HG02763 (cell line): ENCODE measurements at regions not wholly inside any gene's neighbourhood (a gene's known extent, or its start where the extent isn't known, plus 50 kb on each side); places are given as distances from the start of the nearest gene placed in this dataset.
"Not testable (repeated sequence)": the region's sequence is repeated elsewhere in the genome, so short reads cannot be mapped to it uniquely, and the experiment has no call there.

ENCODE experiments used
- ATAC-seq: cut with Tn5 transposase; IDR thresholded peaks from one replicate; pipeline ENCODE4 v1.9.1; 2021; ENCODE audit warnings: mild to moderate bottlenecking, moderate library complexity; ENCODE audit not compliant: unreplicated experiment

DNA sequence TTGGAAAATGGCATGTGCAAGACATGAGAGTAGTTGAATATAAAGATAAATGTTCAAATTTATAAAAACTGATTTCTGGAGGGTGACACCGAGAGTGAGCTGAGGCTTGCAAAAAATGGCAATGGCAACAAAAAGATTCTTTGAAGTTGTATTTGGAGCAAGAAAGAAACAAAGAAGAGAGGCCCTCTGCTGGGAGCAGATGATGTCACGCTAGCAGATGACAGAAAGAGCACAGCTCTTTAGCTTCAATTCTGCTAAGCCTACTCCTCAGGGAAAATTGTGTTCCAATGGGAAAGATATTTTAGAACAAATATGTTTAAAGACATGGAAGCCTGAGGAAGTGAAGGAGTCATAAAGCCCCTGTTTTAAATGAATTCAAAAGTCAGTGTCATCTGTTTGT is 125.3 kb upstream of the NOX3 start:
- no peak for ATAC-seq

DNA sequence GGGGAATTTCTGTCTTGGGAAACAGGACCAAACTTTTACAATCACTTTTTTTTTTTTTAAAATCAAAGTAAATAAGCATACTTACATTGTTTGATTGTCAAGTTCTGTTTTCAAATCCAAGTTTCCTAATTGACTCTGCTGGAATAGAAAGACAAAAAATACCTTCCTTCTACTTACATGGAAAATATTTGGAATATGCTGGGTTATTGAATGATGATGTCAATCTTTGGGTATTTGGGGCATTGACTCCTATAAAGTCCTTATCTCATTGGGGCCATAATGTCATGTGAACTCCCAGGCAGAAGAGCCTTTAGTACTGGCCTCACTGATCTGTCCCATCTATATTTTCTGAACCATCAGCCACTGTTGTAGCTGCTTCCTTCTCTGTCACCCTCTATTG is 122.6 kb upstream of the NOX3 start:
- no peak for ATAC-seq

DNA sequence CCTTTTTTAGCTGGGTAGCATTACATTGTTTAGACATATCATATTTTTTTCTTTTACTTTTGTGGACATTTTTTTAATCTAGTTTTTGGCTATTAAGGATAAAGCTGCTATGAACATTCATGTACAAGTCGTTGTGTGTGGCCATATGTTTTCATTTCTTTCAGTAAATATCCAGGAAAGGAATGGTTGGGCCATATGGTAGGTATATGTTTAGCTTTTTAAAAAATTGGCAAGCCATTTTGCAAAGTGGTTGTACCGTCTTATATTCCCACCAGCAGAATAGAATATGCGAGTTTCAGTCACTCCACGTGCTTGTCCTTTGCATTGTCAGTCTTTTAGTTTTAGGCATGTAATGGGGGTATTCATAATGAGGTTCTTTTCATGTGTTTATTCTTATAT is 106.3 kb upstream of the NOX3 start:
- no peak for ATAC-seq

DNA sequence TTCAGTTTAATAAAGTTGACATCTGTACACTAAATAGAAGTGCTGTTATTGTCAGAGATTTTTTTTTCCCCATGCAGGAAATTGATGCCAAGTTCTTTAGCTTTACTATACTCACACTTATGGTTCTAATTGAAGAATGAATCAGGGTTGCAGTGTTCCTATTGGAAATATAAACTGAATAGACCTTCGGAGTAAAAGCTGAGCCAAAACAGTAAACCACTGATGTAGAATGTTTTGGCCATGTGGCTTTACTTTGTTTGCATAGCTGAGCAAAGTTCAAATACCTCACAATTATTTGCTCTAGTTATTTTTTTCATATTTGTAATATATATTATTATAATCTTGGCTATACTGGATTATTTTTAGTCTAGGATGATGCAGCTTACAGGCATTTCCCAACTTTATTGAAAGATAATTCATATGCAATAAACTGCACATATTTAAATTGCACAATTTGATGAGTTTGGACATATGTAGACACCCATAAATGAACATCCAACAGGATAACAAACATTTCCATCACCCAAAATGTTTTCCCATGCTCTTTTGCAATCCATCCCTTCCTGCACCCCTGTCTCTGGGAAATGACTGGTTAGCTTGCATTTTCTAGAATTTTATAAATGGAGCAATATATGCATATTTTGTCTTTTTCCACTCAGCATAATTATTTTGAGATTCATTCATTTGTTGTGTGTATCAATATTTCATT is 105.8 kb upstream of the NOX3 start:
- no peak for ATAC-seq

DNA sequence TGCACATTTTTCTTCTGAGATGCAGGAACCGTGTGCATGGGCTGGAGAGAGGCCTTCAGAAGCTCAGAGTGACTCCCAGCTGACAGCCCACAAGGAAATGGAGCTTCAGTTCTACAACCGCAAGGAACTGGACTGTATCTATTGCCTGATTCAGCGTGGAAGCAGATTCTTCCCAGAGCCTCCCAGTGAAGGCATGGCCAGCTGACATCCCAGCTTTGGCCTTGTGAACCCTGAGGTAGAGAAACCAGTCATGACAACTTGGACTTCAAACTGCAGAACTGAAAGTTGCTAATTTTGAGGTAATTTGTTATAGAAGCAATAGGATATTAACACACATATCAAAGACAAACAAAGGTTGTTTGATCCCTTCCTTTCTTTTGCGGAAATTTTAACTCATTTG is 94.3 kb upstream of the NOX3 start:
- no peak for ATAC-seq

DNA sequence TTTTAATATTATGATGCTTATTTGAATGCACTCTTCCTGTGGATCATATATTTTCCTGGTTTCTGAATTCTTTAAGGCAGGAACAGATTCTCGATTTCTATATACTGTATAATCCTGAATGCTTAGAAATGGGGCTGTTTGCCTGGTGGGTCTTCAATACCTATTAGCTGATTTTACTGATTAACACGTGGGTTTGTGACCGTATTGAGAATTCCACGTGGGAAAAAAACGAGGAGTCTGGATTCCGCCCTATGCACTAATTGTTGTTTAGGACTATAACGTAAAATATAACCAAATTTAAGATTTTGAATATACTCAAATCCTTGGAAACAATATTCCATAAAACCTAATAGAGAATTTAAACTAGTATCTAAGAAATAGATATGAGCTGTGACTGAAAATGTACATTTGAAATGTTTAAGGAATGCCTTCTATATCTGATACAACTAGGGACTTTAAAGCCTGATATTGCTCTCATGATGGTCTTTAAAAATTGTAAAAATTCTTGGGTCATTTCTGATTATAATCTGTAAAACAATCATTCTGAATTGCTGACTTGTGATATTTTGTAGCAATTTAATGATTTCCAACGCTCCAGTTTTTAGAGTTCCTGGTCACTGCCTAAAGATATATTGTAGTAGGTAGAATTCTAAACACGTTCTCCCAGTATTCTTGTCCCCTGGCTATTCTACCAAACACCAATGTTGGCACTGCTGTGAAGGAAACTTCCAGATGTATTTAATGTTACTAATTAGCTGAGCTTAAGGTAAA is 93.6 kb upstream of the NOX3 start:
- no peak for ATAC-seq

DNA sequence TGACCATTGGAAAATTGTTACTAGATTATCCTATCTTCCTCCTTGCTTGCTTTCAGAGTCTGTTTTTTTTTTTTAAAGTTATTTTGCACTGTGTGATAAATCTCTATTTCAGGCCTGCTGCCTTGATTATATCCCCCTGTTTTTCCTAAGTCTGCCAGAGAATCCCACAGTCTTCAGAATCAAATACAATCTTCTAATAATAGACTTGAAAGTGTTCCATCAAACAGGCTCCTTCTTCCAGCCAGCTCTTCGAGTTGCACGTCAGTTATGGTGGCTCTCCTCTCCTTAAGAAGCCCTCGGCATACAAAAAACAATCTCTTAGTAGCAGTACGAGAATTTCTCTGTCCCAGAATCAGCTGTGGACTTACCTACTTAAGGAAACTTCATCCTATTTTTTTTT is 92.9 kb upstream of the NOX3 start:
- no peak for ATAC-seq

DNA sequence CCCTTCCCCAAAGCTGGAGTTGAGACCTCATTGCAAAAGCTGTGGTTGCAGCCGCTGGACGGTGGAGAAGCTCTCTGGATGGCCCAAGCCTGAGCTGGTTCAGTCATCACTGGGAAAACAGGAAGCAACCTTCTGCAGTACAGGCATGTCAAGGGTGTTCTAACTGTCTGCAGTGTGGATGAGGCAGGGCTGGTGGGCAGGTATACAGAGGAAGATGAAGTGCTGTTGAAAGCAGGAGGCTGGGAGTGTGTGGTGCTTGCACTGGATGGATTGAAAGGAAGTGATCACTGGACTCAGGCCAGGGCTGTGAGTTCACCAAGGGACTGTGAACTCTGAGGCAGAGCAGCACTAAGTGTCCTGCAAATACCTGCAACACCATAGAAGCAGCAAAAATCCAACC is 89.0 kb upstream of the NOX3 start:
- no peak for ATAC-seq

DNA sequence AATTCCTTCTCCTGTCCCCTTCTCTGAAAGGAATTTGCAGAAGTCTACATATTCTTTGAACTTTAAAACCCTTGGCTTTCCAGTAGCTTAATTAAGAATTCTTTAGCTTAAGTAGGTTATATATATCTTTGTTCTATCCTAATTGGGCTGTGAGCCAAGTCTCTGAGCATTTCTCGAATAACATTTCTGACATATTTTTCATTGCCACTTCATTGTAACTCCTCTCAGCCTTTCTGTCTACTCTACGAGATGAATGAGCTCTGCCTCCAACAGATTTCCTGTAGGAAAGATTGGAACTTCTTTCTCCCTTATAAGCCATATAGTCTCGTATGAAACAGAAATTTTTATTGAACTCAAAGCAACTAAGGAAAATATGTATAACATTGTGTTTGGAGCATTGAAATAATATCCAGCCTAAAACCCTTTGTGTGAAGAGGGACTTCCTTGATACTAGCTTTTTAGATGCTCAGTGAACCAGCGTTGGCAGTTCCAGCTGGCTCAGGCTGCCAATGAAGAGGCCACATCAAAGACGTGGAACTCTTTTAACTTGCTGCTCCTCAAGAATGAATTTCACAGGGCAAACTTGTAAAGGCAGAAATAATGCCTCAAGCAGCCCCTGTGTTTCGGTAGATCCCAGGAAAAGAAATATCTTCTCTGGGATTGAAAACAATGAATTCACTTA is 87.7 kb upstream of the NOX3 start:
- ATAC-seq = no peak

DNA sequence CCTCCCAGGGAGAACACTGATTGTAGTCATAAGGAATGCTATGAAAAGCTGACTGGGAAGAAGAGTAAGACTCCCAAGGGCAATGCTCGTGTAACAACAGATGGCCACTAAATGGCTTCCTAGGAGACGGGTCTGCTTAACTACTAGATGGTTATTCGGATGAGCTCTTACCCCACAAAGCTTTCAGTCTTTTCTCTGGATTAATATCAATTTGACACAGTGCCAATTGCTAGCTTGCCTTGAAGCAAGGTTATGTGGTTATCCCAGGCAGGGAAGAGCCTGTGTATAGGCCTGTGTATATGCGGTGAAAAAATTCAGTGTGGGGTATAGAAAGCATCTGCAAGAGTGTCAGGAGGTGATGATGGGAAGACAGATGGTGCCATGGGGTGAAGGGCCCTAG is 86.4 kb upstream of the NOX3 start:
- ATAC-seq = no peak

DNA sequence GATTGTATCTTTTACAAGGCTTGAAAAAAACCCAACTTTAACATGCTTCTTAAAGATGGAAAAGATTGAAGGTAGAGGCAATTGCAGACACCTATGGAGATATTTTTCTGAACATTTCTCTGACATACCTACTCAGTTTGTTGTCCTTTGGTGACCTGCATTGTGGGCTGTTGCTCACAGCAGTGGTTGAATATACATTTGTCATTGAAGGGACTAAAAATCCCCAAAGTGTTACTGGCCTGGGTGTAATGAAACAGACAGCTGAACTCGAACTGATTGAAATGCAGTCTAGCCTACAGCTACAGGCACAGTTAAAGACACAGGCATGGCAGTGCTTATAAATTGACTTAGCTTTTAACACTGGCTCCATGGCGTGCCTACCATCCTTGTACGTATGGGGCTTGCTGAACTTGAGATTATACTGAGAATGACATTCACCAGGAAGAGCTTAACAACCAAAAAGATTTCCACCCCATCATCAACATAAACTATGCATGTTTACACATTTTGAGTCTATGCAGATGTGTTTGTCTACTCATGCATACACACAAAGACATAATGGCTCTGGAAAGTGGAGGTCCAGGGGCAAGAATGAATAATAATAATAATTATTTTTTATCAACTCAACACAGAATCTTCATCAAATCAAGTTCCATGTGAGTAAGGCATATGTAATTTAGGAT is 83.2 kb upstream of the NOX3 start:
- no peak for ATAC-seq

DNA sequence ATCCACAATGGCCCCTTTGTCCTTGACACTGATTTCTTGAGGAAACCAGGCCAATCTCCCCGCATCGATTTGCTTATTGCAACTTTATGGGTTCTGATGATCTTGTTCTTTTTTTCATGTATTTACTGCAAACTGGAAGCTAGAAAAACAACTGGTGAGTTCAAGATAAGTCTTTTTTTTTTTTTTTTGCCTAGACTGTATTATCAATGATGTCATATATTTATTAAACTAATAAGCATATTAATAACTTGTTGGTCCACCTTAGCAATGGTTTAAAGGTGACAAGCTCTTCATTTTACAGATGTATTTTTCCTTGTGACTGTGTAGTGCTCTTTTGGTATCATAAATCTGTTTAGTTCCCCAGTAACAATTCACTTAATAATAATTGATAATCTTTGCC is 79.0 kb upstream of the NOX3 start:
- no peak for ATAC-seq

DNA sequence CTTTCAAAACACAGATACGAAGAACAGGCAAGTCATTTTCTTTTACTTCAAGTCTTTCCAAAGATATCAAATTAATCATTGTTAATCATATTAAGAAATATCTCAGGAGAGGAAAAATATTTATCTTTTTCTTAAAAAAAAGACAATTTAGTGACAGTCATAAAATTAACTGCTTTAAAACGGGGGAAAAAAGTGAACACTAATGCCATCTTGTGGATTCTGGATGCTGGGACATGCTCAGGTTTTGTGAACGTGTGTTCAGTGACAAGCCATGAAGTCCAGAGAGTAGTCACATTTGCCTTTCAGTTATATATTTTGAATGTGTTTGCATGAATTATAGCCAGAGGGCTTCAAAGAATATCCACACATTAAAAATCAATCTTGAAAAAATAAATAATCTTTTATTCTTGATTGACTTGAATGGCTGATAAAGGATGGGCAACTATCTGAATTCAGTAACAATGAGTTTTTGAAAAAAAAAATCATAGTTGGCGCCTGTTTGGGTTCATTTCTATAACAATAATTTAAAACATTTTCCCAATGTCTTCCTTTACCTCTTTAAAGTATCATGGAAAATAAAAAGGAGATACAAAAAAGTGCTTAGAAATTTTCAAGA is 74.7 kb upstream of the NOX3 start:
- no peak for ATAC-seq

DNA sequence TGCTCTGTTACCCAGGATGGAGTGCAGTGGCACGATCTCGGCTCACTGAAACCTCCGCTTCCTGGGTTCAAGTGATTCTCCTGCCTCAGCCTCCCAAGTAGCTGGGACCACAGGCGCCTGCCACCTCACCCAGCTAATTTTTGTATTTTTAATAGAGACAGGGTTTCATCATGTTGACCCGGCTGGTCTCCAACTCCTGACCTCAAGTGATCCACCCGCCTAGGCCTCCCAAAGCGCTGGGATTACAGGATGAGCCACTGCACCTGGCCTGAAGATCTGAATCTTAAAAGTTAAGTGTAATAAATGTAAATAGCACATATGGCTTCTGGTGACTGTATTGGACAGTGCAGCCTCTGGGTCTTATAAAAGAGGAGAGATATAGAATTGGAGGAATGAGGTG is 74.2 kb upstream of the NOX3 start:
- ATAC-seq = not testable (repeated sequence)

DNA sequence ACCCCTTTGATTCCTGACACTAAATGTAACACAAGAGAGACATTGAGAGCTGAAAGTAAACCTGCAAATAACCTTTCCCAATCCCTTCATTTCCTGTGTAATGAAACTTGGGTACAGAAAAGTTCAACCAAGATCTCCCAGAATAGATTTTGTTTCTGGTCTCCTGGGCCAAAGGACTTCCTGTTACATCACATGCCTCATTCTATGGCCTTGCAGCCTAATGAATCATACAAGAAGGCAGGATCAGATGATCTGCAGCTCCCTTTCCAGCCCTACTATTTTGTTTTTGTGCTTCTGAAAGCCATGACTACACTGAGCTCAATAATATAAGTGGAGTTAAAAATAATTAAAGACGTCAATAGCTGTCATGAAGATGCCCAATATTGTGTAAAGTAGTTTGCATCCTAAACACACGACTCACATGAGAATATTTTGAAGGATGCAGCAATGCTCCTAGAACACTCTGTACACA is 73.4 kb upstream of the NOX3 start:
- no peak for ATAC-seq

DNA sequence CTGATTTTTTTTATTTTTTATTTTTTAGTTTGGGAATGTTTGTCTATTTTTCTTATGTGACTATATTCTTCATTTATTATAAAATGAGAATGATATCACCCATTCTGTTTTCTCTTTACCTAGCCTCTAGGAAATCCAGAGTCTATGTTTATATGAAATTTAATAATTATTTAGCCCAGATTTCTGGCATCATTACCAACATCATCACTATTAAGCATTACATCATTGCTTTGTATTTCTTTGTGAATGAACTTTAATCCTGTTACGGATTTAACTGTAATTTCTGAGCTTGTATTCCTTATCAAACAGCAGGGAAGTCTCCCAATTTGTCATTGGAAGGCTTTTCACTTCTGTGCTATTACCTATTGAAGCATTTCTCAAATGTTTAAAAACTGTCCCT is 72.7 kb upstream of the NOX3 start:
- no peak for ATAC-seq

DNA sequence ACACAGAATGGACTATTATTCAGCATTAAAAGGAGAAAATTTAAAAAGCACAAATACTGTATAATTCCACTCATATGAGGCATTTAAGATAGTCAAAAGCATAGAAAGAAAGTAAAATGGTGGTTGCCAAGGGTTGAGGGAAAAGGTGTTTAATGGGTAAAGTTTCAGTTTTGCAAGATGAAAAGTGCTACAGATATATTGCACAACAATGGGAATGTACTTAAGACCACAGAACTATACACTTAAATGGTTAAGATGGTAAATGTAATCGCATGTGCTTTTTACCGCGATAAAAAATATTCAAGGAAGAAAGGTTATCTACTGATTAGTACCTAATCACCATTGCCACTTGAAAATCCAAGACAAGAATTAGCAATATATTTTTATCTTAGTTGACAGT is 71.8 kb upstream of the NOX3 start:
- ATAC-seq = no peak

DNA sequence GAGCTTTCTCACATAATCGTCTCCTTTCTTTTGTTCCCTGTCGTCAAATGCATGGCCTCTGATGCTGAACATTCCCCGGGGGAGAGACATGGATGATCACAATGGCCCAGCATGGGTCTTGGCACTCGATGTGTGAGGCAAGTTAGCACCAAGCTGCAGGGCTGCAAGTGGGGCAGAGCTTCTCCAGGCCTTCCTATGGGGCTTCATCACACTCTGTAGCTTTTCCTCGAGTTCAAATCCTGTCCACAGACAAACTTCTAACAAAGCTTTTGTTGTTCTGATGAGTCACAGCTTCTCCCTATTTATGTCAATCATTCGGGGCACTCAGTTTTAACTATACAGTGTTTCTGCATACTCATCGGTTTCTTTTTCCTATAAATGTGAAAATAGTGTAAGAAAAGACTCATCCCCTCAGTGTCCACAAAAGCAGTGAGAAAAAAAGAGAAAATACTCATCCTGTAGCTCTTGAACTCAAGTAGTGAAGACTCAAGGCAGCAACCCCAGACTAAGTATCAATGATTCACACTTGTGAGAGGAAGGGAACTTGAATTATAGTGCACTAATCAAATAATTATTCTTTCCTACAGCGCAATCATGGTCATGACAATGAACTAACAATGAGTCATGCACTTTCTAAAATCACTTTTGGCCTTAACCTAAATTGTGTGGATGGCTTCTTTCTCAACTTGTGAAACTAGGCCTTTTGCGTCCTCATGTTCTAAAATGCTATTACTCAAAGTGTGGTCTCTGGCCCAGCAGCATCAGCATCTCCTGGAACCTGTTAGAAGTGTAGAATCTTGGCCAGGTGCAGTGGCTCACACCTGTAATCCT is 68.4 kb upstream of the NOX3 start:
- no peak for ATAC-seq

DNA sequence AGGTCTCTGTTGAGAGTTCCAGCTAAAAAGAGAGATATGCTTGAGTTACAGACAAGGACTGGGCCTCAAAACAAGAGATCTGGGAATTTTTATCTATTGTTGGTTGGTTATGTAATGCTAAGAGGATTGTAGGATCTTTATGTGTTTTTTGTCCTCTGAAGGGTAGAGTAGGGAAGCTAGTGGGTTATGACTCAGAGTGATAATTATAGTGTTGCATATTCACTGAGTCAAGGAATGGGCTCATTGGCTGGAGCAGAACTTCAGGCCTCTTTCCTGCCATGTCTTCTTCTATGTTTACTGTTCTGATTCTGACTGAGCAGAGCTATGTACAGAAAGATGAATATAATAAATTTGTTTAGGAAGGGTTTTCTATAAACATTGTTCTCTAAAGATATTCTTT is 66.1 kb upstream of the NOX3 start:
- ATAC-seq = no peak

DNA sequence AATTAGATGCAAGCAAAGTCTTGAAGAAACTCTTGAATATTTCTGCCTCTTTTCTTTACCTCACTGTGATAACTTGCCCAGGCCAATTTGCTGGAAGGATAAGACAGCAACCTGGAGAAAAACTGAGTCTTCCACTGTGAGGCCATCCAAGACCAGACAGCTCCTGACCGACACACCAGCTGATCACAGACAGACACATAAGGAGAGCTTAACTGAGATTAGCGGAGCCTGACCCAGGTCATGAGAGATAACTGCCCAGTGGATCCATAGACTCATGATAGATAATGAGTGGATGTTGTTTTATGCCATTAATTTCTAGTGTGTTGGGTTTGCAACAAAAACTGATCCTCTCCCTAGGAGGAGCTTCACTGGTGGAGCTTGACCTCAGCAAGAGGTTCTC is 64.4 kb upstream of the NOX3 start:
- no peak for ATAC-seq
